ENCODE measurements at regions not wholly inside any gene's neighbourhood (a gene's known extent, or its start where the extent isn't known, plus 50 kb on each side); places are given as distances from the start of the nearest gene placed in this dataset.

DNA sequence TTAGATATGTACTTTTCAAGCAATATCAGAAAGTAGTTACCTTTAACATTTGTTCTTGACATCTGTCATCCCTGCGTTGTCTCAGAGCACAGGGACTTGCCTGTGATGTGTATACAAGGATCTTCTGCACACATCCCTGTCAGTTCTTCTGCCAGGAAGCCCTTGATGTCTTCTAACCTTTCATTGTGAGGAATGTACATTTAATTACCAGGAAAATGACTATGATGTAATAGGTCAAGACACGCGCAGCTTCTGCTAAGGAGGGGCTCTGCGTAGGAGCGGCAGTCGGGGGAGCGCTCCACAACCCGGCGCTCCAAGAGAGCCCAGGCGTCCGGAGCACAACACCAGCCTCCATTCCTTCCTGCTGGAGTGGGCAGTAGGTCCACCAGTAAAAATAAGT, 119.7 kb downstream of the IRX2 start:
- TF ChIP-seq, protein P1, sequence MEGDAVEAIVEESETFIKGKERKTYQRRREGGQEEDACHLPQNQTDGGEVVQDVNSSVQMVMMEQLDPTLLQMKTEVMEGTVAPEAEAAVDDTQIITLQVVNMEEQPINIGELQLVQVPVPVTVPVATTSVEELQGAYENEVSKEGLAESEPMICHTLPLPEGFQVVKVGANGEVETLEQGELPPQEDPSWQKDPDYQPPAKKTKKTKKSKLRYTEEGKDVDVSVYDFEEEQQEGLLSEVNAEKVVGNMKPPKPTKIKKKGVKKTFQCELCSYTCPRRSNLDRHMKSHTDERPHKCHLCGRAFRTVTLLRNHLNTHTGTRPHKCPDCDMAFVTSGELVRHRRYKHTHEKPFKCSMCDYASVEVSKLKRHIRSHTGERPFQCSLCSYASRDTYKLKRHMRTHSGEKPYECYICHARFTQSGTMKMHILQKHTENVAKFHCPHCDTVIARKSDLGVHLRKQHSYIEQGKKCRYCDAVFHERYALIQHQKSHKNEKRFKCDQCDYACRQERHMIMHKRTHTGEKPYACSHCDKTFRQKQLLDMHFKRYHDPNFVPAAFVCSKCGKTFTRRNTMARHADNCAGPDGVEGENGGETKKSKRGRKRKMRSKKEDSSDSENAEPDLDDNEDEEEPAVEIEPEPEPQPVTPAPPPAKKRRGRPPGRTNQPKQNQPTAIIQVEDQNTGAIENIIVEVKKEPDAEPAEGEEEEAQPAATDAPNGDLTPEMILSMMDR (IDR thresholded peaks at IDR 0.05; ENCODE audit: low read depth, low read length): no peak
- TF ChIP-seq EZH2phosphoT487 (IDR thresholded peaks at IDR 0.05; ENCODE audit: low read depth): no peak

Data from OCI-LY3 (cell line).